DMS 273 (cell line): ENCODE measurements at regions not wholly inside any gene's neighbourhood (a gene's known extent, or its start where the extent isn't known, plus 50 kb on each side); places are given as distances from the start of the nearest gene placed in this dataset.
"Not testable (repeated sequence)": the region's sequence is repeated elsewhere in the genome, so short reads cannot be mapped to it uniquely, and the experiment has no call there.

Experiments used
- DNase-seq: peaks from one replicate; lab custom pipeline; 2025; ENCODE audit not compliant: unreplicated experiment; lab: John Stamatoyannopoulos, UW

DNA sequence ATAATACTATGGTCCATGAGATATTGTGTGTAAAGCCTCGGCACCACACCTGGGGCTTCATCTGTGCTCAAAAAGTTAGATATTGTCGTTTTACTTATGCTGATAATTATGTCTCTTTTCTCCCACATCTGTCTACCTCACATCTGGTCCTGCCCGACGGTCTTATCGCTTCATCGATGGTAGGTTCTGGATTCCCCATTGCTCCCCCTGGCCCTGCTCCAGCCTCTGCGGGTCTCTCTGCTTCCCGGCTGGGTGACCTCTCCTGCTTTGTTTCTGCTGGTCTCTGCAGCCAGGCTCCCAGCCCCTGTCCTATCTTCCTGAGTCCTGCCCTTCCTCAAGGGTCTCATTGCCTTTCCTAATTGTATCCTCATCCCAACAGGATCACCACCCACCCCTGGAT, 294.2 kb downstream of the NDUFA10 start:
- DNase-seq: no peak

DNA sequence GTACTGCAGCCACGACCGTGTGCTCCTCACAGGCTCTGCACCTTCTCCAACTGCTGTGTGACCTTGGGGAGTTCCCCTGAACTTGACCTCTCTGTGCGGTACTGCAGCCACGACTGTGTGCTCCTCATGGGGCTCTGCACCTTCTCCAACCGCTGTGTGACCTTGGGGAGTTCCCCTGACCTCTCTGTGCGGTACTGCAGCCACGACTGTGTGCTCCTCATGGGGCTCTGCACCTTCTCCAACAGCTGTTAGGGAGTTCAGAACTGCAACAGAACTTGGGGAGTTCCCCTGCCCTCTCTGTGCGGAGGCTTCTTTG, 294.6 kb downstream of the NDUFA10 start:
- not testable (repeated sequence) for DNase-seq

DNA sequence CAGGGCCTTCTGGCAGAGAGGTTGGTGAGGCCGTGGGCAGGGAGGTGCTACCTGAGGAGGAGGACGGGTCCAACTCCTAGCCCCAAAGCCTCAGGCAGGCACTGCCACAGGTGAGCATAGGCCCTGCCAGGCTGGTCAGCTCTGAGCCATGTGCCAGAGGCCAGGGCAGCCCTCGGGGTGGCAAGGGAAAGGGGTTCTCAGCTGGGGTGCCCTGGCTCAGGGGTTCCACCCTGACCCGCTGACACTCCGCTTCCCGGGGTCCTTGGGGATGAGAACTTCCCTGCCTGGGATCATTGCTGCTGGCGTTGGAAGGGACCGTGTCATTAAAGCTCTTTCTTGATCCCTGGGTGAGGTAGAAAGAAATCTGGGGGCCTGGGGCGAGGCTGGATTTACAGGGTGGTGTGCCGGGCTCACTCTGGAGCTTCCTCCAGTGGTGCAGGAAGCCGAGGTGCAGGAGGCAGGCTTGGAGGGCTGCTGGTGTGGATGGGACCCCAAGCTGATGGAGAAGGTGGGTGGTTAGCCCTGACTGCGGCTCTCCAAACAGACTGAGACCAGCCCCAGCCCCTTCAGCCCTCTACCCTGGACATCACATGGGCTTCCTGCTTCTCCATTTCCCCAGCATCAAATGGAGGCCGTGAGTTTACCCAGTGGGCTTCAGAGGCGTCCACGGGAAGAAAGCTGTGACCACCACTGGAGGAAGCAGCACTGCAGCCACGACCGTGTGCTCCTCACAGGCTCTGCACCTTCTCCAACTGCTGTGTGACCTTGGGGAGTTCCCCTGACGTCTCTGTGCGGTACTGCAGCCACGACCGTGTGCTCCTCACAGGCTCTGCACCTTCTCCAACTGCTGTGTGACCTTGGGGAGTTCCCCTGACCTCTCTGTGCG, 295.2 kb downstream of the NDUFA10 start:
- no peak for DNase-seq

GRCh38 chr2:239729151-239729550, 296.0 kb downstream of the NDUFA10 start:
- no peak for DNase-seq

DNA sequence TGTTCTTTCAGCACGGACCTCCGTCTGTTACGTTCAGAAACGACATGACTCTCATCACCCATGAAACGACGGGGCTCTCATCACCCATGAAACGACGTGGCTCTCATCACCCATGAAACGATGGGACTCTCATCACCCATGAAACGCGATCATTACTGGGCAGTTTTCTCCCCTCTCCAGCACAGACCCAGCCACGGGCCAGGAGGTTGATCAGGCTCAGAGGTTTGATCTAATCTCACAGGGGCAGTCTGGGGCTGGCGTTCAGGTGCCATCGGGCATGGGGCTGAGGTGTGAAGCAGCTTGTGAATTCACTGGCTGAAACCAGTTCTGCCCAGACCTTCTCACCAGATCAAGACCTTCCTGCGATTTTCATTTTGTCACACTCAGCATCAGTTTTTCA, 296.4 kb downstream of the NDUFA10 start:
- no peak for DNase-seq

GRCh38 chr2:239727776-239728600, 297.2 kb downstream of the NDUFA10 start:
- peak; percentile 21 for DNase-seq

GRCh38 chr2:239727182-239727775, 297.9 kb downstream of the NDUFA10 start:
- no peak for DNase-seq

GRCh38 chr2:239726631-239727181, 298.4 kb downstream of the NDUFA10 start:
- DNase-seq: no peak

GRCh38 chr2:239726091-239726591, 299.0 kb downstream of the NDUFA10 start:
- no peak for DNase-seq

- no peak for DNase-seq
Measured at GRCh38 chr2:239725551-239725890, 299.6 kb downstream of the NDUFA10 start.

GRCh38 chr2:239724851-239725550, 300.1 kb downstream of the NDUFA10 start:
- DNase-seq: no peak

DNA sequence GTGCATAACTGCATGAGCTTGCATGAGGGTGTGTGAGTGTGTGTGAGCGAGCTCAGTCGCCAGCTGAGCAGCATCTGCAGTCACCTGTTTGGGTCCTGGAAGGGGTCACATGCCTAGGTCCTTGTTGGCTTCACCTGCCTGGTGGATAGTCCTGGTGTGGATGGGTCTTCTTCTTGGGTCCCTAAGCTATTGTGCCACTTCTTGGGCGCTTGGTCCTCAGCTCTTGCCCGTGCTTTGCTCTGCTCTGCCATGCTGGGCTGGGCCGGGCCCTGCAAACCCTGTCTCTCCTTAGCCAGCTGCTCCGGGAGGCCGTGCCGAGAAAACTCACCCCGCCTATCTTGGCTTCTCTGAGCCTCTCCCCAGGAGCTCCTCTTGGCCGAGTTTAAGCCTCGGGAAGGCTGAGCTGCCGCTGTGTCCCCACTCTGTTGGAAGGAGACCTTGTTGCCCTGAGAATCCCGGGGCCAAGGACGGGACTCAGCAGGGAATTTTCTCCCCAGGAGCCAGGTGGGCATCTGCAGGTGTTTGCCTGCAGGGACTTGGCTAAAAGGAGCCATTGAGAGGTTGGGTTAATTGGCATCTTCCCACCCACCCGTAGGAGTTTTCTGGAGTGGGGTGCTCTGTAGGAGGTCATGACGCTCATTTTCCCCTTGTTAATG, 300.8 kb downstream of the NDUFA10 start:
- peak; percentile 66 for DNase-seq

DNA sequence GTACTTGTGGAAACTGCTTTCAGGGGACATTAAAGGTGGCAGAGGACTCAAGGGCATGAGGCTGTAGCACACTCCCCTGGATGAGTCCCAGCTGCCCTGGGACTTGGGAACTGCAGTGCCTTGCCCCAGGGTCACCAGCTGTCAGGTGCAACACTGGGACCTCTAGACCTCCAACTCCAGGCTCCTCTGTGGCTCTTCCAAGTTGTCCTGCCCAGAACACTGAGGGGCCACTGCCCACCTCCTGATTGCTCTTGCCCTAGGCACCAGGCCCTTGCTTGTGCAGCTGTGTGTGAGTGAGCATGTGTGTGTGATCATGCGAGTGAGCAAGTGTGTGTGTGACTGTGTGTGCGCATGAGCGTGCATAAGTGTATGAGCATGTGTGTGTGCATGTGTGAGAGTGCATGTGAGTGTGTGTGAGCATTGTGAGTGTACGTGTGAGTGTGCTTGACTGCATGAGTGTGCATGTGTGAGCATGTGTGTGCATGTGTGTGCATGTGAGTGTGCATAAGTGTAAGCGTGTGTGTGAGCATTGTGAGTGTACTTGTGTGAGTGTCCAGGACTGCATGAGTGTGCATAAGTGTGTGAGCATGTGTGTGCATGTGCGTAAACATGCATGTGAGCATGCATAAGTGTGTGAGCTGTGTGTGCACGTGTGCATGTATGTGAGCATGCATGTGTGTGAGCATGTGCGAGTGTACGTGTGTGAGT, 301.5 kb downstream of the NDUFA10 start:
- no peak for DNase-seq

DNA sequence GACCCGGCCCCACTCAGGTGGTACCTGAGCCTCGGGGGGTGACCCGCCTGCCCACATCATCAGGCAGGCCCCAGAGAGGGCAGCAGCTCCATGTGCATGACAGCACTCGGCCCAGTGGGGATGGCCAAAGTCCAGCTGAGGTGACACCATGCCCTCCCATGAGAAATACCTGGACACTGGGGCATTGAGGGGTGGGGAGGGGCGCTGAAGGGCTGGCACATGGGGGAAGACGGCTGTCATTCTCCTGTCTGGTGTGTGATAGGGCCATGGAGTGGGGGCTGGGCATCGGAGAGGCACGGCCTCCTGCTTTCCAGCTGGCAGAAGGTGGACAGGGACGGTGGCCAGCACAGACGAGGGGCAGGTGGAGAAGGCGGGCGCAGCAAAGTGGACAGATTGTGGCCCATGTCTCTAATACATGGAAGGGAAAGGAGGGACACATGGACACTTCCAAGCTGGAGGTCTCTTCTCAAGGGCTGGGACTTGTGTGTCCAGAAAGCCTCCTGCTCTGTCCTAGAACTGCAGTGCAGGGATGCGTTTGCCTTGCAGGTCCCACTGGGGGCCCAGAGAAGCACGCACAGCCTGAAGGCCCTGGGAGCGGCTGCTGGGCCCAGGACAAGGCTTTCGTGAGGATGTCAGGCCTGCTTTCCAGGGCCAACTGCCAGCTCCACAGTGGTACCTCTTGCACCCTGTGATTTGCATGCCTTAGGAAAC, 302.2 kb downstream of the NDUFA10 start:
- no peak for DNase-seq

DNA sequence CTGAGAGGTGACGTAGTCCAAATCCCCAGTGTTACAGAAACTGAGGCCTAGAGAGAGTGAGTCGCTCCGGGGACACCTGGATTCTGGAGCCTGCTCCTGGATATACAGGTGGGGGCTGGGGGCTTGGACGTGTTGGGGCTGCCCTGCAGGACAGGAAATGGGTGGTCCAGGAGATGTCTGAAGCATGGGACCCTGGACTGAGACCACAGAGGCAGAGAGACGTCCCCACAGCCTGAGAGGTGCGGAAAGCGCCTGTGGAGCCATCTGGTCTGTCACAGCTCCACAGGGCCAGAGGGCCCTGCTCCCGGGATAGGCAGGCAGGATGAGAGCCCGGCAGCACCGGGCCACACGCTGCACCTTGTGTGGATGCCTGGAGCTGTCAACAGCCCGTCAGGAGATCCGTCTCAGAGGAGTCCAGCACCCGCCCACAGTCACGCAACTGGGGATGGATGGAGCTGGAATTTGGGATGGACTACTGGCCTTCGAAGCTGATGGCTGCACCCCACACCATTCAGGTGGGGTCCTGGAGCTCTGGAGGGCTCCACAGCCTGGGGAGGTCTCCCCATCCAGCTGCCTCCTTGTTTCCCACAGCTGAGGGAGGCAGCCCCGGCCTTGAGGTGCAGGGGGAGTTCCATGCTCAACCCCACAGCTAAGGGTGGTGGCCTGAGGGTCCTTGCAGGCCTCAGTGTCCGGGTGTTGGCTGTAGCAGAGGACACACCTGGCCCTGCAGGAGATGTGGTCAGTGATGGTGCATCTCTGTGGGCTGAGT, 303.0 kb downstream of the NDUFA10 start:
- no peak for DNase-seq

DNA sequence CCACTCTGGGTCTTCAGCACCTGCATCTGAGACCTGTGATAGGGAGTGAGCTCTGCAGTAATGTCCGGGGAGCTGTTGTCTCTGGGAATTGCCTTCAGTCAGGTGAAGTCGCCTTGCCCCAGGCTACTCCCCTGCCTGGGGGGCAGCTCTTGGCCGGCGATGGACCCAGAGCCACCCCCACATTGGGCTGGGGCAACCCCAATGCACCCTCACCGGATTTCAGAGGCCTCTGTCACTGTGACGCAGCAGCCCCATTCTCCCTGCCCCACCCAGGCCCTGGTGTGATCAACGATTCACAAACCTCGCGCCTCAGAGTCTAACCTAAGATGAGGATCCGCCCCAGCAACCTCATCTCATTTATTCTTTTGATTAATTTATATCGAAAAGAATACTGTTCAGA, 303.6 kb downstream of the NDUFA10 start:
- DNase-seq: no peak

- no peak for DNase-seq
Measured at GRCh38 chr2:239720361-239721360, 304.5 kb downstream of the NDUFA10 start.
